PC-3 (cell line): ENCODE measurements at regions not wholly inside any gene's neighbourhood (a gene's known extent, or its start where the extent isn't known, plus 50 kb on each side); places are given as distances from the start of the nearest gene placed in this dataset.

Source experiments
- ATAC-seq: fragments of 200-7000 bp; cut with Tn5 transposase; 2 replicates; pipeline ENCODE4 v1.9.1; 2020; ENCODE audit warnings: mild to moderate bottlenecking, moderate library complexity
- BruUV-seq: library from RNA; stranded (reverse); fragments of 400-500 nt; replicated peaks from 2 replicates; lab custom pipeline; 2021; lab: Mats Ljungman, UMichigan
- CTCF ChIA-PET: fragments of 300-600 bp; sonication (Branson Sonifier 250); formaldehyde crosslinking; loops from one replicate; lab custom pipeline; 2022; ENCODE audit warnings: antibody characterized with exemption; lab: Charles Lee
- POLR2A ChIA-PET: fragments of 300-600 bp; sonication (Branson Sonifier 250); formaldehyde crosslinking; loops from one replicate; lab custom pipeline; 2022; ENCODE audit warnings: antibody characterized with exemption; ENCODE audit not compliant: unreplicated experiment; lab: Charles Lee
- DNase-seq: peaks from one replicate; pipeline ENCODE4 v3.0.0-alpha.2; 2015
- H2AFZ ChIP-seq: fragments of 300-600 bp; sonication (generic); 2 replicates; pipeline ENCODE4 v1.6.0; 2016; ENCODE audit warnings: antibody characterized with exemption, low read length
- H3F3A ChIP-seq: fragments of 300-600 bp; sonication (generic); one replicate; pipeline ENCODE4 v1.6.0; 2017; ENCODE audit warnings: antibody characterized with exemption, low read length, control low read depth, mild to moderate bottlenecking; ENCODE audit not compliant: unreplicated experiment
- H3K27ac ChIP-seq: fragments of 300-600 bp; sonication (generic); 2 replicates; pipeline ENCODE4 v1.5.1; 2016; ENCODE audit warnings: mild to moderate bottlenecking, low read length
- H3K27me3 ChIP-seq: fragments of 300-600 bp; sonication (generic); 2 replicates; pipeline ENCODE4 v1.6.1; 2016; ENCODE audit warnings: low read length, mixed read lengths
- H3K36me3 ChIP-seq: fragments of 300-600 bp; sonication (generic); 2 replicates; pipeline ENCODE4 v1.6.1; 2016; ENCODE audit warnings: low read depth, mixed run types, low read length, mixed read lengths
- H3K4me1 ChIP-seq: fragments of 300-600 bp; sonication (generic); 2 replicates; pipeline ENCODE4 v1.5.1; 2016; ENCODE audit warnings: low read length; ENCODE audit not compliant: insufficient read depth
- H3K4me2 ChIP-seq: fragments of 300-600 bp; sonication (generic); 2 replicates; pipeline ENCODE4 v1.6.0; 2016; ENCODE audit warnings: low read length
- H3K4me3 ChIP-seq: fragments of 300-600 bp; sonication (generic); 2 replicates; pipeline ENCODE4 v1.5.1; 2016; ENCODE audit warnings: mild to moderate bottlenecking, low read length, mixed read lengths
- H3K79me2 ChIP-seq: fragments of 300-600 bp; sonication (generic); 2 replicates; pipeline ENCODE4 v1.6.1; 2017; ENCODE audit warnings: low read length, mixed read lengths
- H3K9ac ChIP-seq: fragments of 300-600 bp; sonication (generic); 2 replicates; pipeline ENCODE4 v1.6.0; 2016; ENCODE audit warnings: mild to moderate bottlenecking, low read length
- H3K9me2 ChIP-seq: fragments of 300-600 bp; sonication (generic); replicated peaks from 2 replicates; pipeline ENCODE4 v1.6.1; 2016; ENCODE audit warnings: mixed run types, low read length, mixed read lengths
- H3K9me3 ChIP-seq: fragments of 300-600 bp; sonication (generic); 2 replicates; pipeline ENCODE4 v1.6.1; 2016; ENCODE audit warnings: low read length, mixed read lengths
- H4K20me1 ChIP-seq: fragments of 300-600 bp; sonication (generic); 2 replicates; pipeline ENCODE4 v1.6.1; 2016; ENCODE audit warnings: low read length, mixed read lengths
- EZH2 ChIP-seq: fragments of 300-600 bp; sonication (generic); IDR thresholded peaks from one replicate; pipeline ENCODE4 v1.6.1; 2017; ENCODE audit warnings: antibody characterized with exemption, mild to moderate bottlenecking, low read length; ENCODE audit not compliant: unreplicated experiment
- EZH2phosphoT487 ChIP-seq: fragments of 300-600 bp; sonication (generic); IDR thresholded peaks from 2 replicates; pipeline ENCODE4 v1.6.1; 2018; ENCODE audit warnings: mild to moderate bottlenecking, antibody characterized with exemption, low read length, borderline replicate concordance
- intact Hi-C: fragments of 100-400 bp; cut with micrococcal nuclease; formaldehyde crosslinking; loops from 2 replicates; pipeline ENCODE4 v1.9.0; 2023
- TF ChIP-seq, protein P1 (sequence below): fragments of 300-600 bp; sonication (generic); conservative IDR thresholded peaks from 2 replicates; pipeline ENCODE4 v1.5.1; 2017; ENCODE audit warnings: antibody characterized with exemption, low read depth, mild to moderate bottlenecking, low read length

DNA sequence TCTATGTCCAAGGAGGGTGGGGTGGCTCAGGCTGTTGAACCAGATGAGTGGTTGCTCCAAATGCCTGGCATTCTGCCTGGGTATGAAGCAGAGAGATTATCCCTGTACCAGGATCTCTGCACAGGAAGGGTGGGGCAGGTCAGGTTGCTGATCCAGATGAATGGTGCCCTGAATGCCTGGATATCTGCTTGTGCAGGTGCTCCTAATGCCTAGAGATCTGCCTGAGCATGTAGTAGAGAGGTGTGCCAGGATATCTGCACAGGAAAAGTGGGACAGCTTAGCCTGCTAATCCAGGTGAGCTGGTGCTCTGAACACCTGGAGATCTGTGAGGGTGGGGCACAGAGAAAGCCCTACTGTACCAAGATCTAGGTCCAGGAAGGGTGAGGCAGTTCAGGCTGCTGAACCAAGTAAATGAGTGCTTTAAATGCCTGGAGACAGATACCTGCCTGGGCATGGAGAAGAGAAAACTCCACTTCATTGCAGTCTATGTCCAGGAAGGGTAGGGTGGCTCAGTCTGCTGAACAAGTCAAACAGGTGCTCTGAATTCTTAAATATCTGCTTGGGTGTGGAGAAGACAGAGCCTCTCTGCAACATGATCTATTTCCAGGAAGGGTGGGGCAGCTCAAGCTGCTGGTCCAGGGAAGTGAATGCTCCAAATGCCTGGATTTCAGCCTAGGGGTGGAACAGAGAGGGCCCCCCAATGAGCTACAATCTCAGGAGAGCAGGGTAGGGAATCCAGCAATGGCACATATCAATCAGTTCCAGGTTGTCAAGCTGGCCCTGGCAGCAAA is 189.4 kb upstream of the DMRTA1 start:
- 0 out of 2 replicates have a peak overlapping the region, but pooled peaks have one; percentile 13 for H3K27ac ChIP-seq
- H4K20me1 ChIP-seq, result no peaks in the 10 kb centered on the region
- H3K4me1 ChIP-seq, result peaks cover 14% of the 10 kb centered on the region
- H3F3A ChIP-seq, result no peaks in the 10 kb centered on the region
- H3K9me2 ChIP-seq, result no peaks in the 10 kb centered on the region
- no peaks in the 10 kb centered on the region; the same call in 1 of the 2 replicates for H3K36me3 ChIP-seq
- intact Hi-C loops, result no loop called here
- H3K9me3 ChIP-seq, result 0 out of 2 replicates have a peak, but pooled peaks cover 1% of the 10 kb centered on the region
- no peak overlapping the region for H3K9ac ChIP-seq
- no TSS peak for BruUV-seq
- H3K79me2 ChIP-seq, result no peaks in the 10 kb centered on the region
- TF ChIP-seq, protein P1, sequence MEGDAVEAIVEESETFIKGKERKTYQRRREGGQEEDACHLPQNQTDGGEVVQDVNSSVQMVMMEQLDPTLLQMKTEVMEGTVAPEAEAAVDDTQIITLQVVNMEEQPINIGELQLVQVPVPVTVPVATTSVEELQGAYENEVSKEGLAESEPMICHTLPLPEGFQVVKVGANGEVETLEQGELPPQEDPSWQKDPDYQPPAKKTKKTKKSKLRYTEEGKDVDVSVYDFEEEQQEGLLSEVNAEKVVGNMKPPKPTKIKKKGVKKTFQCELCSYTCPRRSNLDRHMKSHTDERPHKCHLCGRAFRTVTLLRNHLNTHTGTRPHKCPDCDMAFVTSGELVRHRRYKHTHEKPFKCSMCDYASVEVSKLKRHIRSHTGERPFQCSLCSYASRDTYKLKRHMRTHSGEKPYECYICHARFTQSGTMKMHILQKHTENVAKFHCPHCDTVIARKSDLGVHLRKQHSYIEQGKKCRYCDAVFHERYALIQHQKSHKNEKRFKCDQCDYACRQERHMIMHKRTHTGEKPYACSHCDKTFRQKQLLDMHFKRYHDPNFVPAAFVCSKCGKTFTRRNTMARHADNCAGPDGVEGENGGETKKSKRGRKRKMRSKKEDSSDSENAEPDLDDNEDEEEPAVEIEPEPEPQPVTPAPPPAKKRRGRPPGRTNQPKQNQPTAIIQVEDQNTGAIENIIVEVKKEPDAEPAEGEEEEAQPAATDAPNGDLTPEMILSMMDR, result no peak
- TF ChIP-seq EZH2 (no peak), EZH2phosphoT487 (no peak)
- DNase-seq (peak; percentile 48), ATAC-seq (peak; percentile 62)
- H2AFZ ChIP-seq, result no peak overlapping the region
- peak overlapping the region; percentile 28; the same call in 1 of the 2 replicates for H3K4me2 ChIP-seq
- CTCF ChIA-PET, result no interaction called here
- POLR2A ChIA-PET, result interaction anchor here (0.5 kb wide), 1 partner anchor 576 kb away, joined by 5 read pairs; no protein-coding TSS in a partner anchor
- no peak overlapping the region for H3K4me3 ChIP-seq
- H3K27me3 ChIP-seq, result no peaks in the 10 kb centered on the region

DNA sequence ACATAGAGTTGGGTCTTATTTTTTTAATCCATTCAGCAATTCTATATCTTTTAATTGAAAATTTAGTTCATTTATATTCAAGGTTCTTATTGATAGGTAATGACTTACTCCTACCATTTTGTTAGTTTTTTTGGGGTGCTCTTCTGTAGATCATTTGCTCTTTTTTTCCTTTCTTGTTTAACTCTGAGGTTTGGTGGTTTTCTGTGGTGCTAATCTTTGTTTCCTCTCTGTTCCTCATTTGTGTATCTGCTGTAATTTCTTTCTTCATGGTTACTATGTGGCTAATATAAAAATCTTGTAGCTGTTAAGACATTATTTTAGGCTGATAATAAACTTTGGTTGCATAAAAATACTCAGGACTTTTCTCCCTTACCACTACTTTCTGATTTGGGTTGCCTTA is 181.6 kb upstream of the DMRTA1 start:
- Histone ChIP-seq H3K9ac (no peak overlapping the region), H3K4me3 (no peak overlapping the region), H3K36me3 (no peaks in the 10 kb centered on the region; the same call in 1 of the 2 replicates), H3F3A (no peaks in the 10 kb centered on the region), H4K20me1 (no peaks in the 10 kb centered on the region), H3K27ac (no peak overlapping the region), H3K27me3 (no peaks in the 10 kb centered on the region), H3K9me2 (no peaks in the 10 kb centered on the region), H3K79me2 (no peaks in the 10 kb centered on the region), H3K4me1 (no peaks in the 10 kb centered on the region), H2AFZ (no peak overlapping the region), H3K4me2 (no peak overlapping the region), H3K9me3 (peaks cover 18% of the 10 kb centered on the region; the same call in 1 of the 2 replicates)
- ChIA-PET CTCF (no interaction called here), POLR2A (no interaction called here)
- intact Hi-C loops, result no loop called here
- no TSS peak for BruUV-seq
- no peak for TF ChIP-seq EZH2phosphoT487
- DNase-seq, result no peak
- no peak for ATAC-seq

DNA sequence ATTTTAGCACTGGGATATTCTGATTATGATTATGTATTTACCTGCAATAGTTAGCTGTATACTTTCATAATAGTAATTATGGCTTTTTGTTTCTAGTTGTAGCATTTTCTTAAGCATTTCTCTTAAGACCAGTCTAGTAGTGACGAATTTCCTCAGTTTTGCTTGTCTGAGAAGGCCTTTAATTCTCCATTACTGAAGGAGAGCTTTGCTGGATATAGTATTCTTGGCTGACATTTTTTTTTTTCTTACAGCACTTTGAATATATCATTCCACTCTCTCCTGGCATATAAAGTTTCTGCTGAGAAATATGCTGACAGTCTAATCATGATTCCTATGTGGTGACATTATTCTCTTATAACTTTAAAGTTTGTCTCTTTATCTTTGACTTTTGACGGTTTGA is 181.1 kb upstream of the DMRTA1 start:
- Histone ChIP-seq H3K4me1 (no peaks in the 10 kb centered on the region), H3K9me3 (peaks cover 18% of the 10 kb centered on the region; the same call in 1 of the 2 replicates), H3K4me3 (no peak overlapping the region), H2AFZ (no peak overlapping the region), H3K27ac (no peak overlapping the region), H3K9ac (no peak overlapping the region), H3K36me3 (no peaks in the 10 kb centered on the region), H3K27me3 (no peaks in the 10 kb centered on the region), H3F3A (no peaks in the 10 kb centered on the region), H3K4me2 (no peak overlapping the region), H3K79me2 (no peaks in the 10 kb centered on the region), H3K9me2 (no peaks in the 10 kb centered on the region), H4K20me1 (no peaks in the 10 kb centered on the region)
- TF ChIP-seq EZH2phosphoT487, result no peak
- DNase-seq (no peak), ATAC-seq (no peak)
- ChIA-PET POLR2A (no interaction called here), CTCF (no interaction called here)
- intact Hi-C loops, result no loop called here
- no TSS peak for BruUV-seq
